ENCODE measurements at regions not wholly inside any gene's neighbourhood (a gene's known extent, or its start where the extent isn't known, plus 50 kb on each side); places are given as distances from the start of the nearest gene placed in this dataset.

- TF ChIP-seq POLR2A (IDR thresholded peaks at IDR 0.05), result no peak
- TF ChIP-seq, protein P1, sequence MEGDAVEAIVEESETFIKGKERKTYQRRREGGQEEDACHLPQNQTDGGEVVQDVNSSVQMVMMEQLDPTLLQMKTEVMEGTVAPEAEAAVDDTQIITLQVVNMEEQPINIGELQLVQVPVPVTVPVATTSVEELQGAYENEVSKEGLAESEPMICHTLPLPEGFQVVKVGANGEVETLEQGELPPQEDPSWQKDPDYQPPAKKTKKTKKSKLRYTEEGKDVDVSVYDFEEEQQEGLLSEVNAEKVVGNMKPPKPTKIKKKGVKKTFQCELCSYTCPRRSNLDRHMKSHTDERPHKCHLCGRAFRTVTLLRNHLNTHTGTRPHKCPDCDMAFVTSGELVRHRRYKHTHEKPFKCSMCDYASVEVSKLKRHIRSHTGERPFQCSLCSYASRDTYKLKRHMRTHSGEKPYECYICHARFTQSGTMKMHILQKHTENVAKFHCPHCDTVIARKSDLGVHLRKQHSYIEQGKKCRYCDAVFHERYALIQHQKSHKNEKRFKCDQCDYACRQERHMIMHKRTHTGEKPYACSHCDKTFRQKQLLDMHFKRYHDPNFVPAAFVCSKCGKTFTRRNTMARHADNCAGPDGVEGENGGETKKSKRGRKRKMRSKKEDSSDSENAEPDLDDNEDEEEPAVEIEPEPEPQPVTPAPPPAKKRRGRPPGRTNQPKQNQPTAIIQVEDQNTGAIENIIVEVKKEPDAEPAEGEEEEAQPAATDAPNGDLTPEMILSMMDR (IDR thresholded peaks at IDR 0.05), result no peak
Observed at GRCh38 chr15:70327328-70327855, 229.7 kb upstream of the TLE3 start.

Data from heart left ventricle (tissue), 13 donors.